HG02981 (cell line): ENCODE measurements at regions not wholly inside any gene's neighbourhood (a gene's known extent, or its start where the extent isn't known, plus 50 kb on each side); places are given as distances from the start of the nearest gene placed in this dataset.
A peak's percentile ranks its signal among the peaks of the same experiment; 100 is the strongest.

ENCODE experiments used
- ATAC-seq: cut with Tn5 transposase; IDR thresholded peaks from one replicate; pipeline ENCODE4 v1.9.1; 2021; ENCODE audit warnings: mild to moderate bottlenecking, moderate library complexity; ENCODE audit not compliant: unreplicated experiment

GRCh38 chr12:103093499-103094106 is 136.1 kb downstream of the ASCL1 start:
- ATAC-seq = no peak

- no peak for ATAC-seq
Observed at GRCh38 chr12:103097496-103097895, 140.0 kb downstream of the ASCL1 start.

- ATAC-seq = no peak
Observed at GRCh38 chr12:103100257-103100831, 142.9 kb downstream of the ASCL1 start.

GRCh38 chr12:103102225-103102744 is 144.8 kb downstream of the ASCL1 start:
- ATAC-seq = peak; percentile 76

GRCh38 chr12:103105971-103106597 is 148.6 kb downstream of the ASCL1 start:
- peak; percentile 54 for ATAC-seq

- ATAC-seq = no peak
Observed at GRCh38 chr12:103109861-103110260, 152.4 kb downstream of the ASCL1 start.

GRCh38 chr12:103114296-103115055 is 157.0 kb downstream of the ASCL1 start:
- ATAC-seq = peak; percentile 95

GRCh38 chr12:103128862-103129501 is 171.5 kb downstream of the ASCL1 start:
- no peak for ATAC-seq

GRCh38 chr12:103130564-103130963 is 173.1 kb downstream of the ASCL1 start:
- ATAC-seq = no peak

- no peak for ATAC-seq
Observed at GRCh38 chr12:103138538-103138937, 181.1 kb downstream of the ASCL1 start.

GRCh38 chr12:103139876-103140275 is 182.4 kb downstream of the ASCL1 start:
- no peak for ATAC-seq

GRCh38 chr12:103140286-103140685 is 182.8 kb downstream of the ASCL1 start:
- no peak for ATAC-seq

- no peak for ATAC-seq
Observed at GRCh38 chr12:103144278-103144677, 186.8 kb downstream of the ASCL1 start.

- ATAC-seq = no peak
Observed at GRCh38 chr12:103160622-103161021, 203.1 kb downstream of the ASCL1 start.

GRCh38 chr12:103161582-103162362 is 204.3 kb downstream of the ASCL1 start:
- no peak for ATAC-seq

GRCh38 chr12:103166949-103167348 is 209.5 kb downstream of the ASCL1 start:
- ATAC-seq = no peak

- no peak for ATAC-seq
Observed at GRCh38 chr12:103172447-103173112, 215.1 kb downstream of the ASCL1 start.

- ATAC-seq = no peak
Observed at GRCh38 chr12:103175625-103176024, 218.2 kb downstream of the ASCL1 start.

- ATAC-seq = no peak
Observed at GRCh38 chr12:103177639-103178255, 220.3 kb downstream of the ASCL1 start.
